Astrocyte (in vitro differentiated cells and primary cell): ENCODE measurements at regions not wholly inside any gene's neighbourhood (a gene's known extent, or its start where the extent isn't known, plus 50 kb on each side); places are given as distances from the start of the nearest gene placed in this dataset.
"Not testable (repeated sequence)": the region's sequence is repeated elsewhere in the genome, so short reads cannot be mapped to it uniquely, and the experiment has no call there.

Experiments used
- CTCF ChIP-seq: IDR thresholded peaks from 2 replicates; pipeline ENCODE4 v1.5.1; 2011; ENCODE audit warnings: low read depth, mild to moderate bottlenecking, inconsistent platforms, low read length, moderate library complexity; ENCODE audit not compliant: insufficient read depth
- EZH2 ChIP-seq: IDR thresholded peaks from 2 replicates; pipeline ENCODE4 v1.6.1; 2012; ENCODE audit warnings: mild to moderate bottlenecking, low read length, inconsistent platforms; ENCODE audit not compliant: insufficient read depth

- not testable (repeated sequence) for TF ChIP-seq CTCF, EZH2
Observed at GRCh38 chr18:14415399-14415798, 128.0 kb downstream of the POTEC start.
